ENCODE measurements at regions not wholly inside any gene's neighbourhood (a gene's known extent, or its start where the extent isn't known, plus 50 kb on each side); places are given as distances from the start of the nearest gene placed in this dataset.

- TF ChIP-seq CTCF (IDR thresholded peaks at IDR 0.05; ENCODE audit: low read depth, low read length), result no peak
- H3K4me3 ChIP-seq (replicated peaks in 1 of 2; ENCODE audit: low read depth in 2 of 2, low read length in 2 of 2), result no peak overlapping the region
- DNase-seq (ENCODE audit: low read depth in 2 of 2), result peak; percentile 36 to 63
These were observed 74.8 kb upstream of the FOXN3 start for GRCh38 chr14:89491711-89492381.

DNA sequence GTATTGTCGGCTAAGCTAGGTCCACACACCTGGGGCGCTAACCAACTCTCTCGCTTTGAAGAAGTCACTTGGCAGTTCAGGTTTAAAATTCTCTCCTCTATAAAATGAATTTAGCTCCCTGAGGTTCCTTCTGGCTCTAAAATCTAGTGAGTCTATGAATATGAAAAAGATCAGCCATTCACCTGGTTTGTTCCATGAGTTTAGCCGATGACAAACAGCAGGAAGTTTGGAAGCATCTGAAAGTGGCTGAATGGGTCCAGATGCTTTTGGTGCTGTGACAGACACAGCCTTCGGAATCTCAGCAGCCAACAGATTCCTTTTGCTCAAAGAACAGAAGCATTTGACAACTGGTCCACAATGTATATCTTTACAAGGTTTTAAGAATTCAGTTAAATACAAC, 73.4 kb upstream of the FOXN3 start:
- no peak for DNase-seq (ENCODE audit: low read depth in 2 of 2)
- TF ChIP-seq CTCF (IDR thresholded peaks at IDR 0.05; ENCODE audit: low read depth, low read length), result no peak
- no peak overlapping the region for H3K4me3 ChIP-seq (replicated peaks in 1 of 2; ENCODE audit: low read depth in 2 of 2, low read length in 2 of 2)

GRCh38 chr14:89489761-89490437, 72.9 kb upstream of the FOXN3 start:
- no peak for TF ChIP-seq CTCF (IDR thresholded peaks at IDR 0.05; ENCODE audit: low read depth, low read length)
- peak in 1 of 2 donors; percentile 32 for DNase-seq (ENCODE audit: low read depth in 2 of 2)
- no peak overlapping the region for H3K4me3 ChIP-seq (replicated peaks in 1 of 2; ENCODE audit: low read depth in 2 of 2, low read length in 2 of 2)

GRCh38 chr14:89486961-89487360, 69.9 kb upstream of the FOXN3 start:
- no peak overlapping the region for H3K4me3 ChIP-seq (replicated peaks in 1 of 2; ENCODE audit: low read depth in 2 of 2, low read length in 2 of 2)
- no peak for DNase-seq (ENCODE audit: low read depth in 2 of 2)
- no peak for TF ChIP-seq CTCF (IDR thresholded peaks at IDR 0.05; ENCODE audit: low read depth, low read length)

- H3K4me3 ChIP-seq (replicated peaks in 1 of 2; ENCODE audit: low read depth in 2 of 2, low read length in 2 of 2), result no peak overlapping the region
- DNase-seq (ENCODE audit: low read depth in 2 of 2), result no peak
- TF ChIP-seq CTCF (IDR thresholded peaks at IDR 0.05; ENCODE audit: low read depth, low read length), result no peak
These were observed 69.5 kb upstream of the FOXN3 start for GRCh38 chr14:89486505-89486904.

DNA sequence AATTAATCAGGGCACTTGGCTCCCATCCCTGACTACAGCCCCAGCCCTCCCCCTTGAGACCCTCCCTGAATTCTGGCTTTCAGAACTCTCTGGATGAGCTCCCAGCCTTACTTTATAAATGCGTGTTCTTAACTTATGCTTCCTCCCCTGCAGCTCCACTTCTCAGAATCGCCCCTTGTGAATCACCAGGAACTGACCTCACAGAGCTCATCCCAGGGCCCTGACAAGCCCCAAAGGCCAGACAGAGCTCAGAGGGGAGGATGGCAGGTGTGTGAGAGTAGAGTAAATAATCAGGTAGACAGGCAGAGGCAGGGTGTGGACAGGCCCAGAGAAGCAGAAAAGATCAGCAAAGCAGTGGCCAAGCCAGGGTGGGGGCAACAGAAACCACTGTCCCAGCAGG, 68.2 kb upstream of the FOXN3 start:
- peak in 1 of 2 donors; percentile 18 for DNase-seq (ENCODE audit: low read depth in 2 of 2)
- H3K4me3 ChIP-seq (replicated peaks in 1 of 2; ENCODE audit: low read depth in 2 of 2, low read length in 2 of 2), result no peak overlapping the region
- no peak for TF ChIP-seq CTCF (IDR thresholded peaks at IDR 0.05; ENCODE audit: low read depth, low read length)

All from cardiac fibroblast (primary cell).